NT2/D1 (cell line): ENCODE measurements at regions not wholly inside any gene's neighbourhood (a gene's known extent, or its start where the extent isn't known, plus 50 kb on each side); places are given as distances from the start of the nearest gene placed in this dataset.

ENCODE experiments used
- SUZ12 ChIP-seq: IDR thresholded peaks from 2 replicates; pipeline ENCODE4 v1.6.1; 2011; ENCODE audit not compliant: insufficient read length, insufficient read depth; ENCODE audit errors: extremely low read depth
- YY1 ChIP-seq: IDR thresholded peaks from 2 replicates; pipeline ENCODE4 v1.6.1; 2011; ENCODE audit not compliant: insufficient read length, insufficient read depth
- ZNF274 ChIP-seq: IDR thresholded peaks from 2 replicates; pipeline ENCODE4 v1.6.1; 2011; ENCODE audit warnings: mild to moderate bottlenecking, low read depth, low read length

- no peak for TF ChIP-seq ZNF274
- no peak for TF ChIP-seq SUZ12
- TF ChIP-seq YY1: no peak
Measured at GRCh38 chr4:186404562-186405134, 138.7 kb downstream of the F11 start.
